T-helper 17 cell (primary cell): ENCODE measurements at regions not wholly inside any gene's neighbourhood (a gene's known extent, or its start where the extent isn't known, plus 50 kb on each side); places are given as distances from the start of the nearest gene placed in this dataset.
"Not testable (repeated sequence)": the region's sequence is repeated elsewhere in the genome, so short reads cannot be mapped to it uniquely, and the experiment has no call there.

Experiments
- ATAC-seq: fragments of 150-1000 bp; cut with Tn5 transposase; 2 replicates; pipeline ENCODE4 v1.10.0; 2021; ENCODE audit warnings: mild to moderate bottlenecking, moderate library complexity
- DNase-seq, 3 donors: peaks; one replicate each; pipeline versions ENCODE4 v3.0.0 to v3.0.0-alpha.2; 2020 to 2021
- H3K9me3 ChIP-seq: one replicate; pipeline ENCODE4 v1.7.0; 2013; ENCODE audit warnings: low read length, mild to moderate bottlenecking; ENCODE audit not compliant: control insufficient read depth, poor library complexity, severe bottlenecking
- H3K27ac Mint-ChIP-seq: one replicate; pipeline ENCODE4 v1.8.0; 2022; ENCODE audit warnings: mild to moderate bottlenecking, moderate library complexity, mixed read lengths
- H3K27me3 Mint-ChIP-seq: one replicate; pipeline ENCODE4 v1.8.0; 2022; ENCODE audit warnings: mixed read lengths
- H3K36me3 Mint-ChIP-seq: one replicate; pipeline ENCODE4 v1.8.0; 2022; ENCODE audit warnings: low read depth, mixed read lengths
- H3K4me1 Mint-ChIP-seq: one replicate; pipeline ENCODE4 v1.8.0; 2022; ENCODE audit warnings: mild to moderate bottlenecking, mixed read lengths
- H3K4me3 Mint-ChIP-seq: one replicate; pipeline ENCODE4 v1.8.0; 2022; ENCODE audit warnings: mild to moderate bottlenecking, moderate library complexity, mixed read lengths

- Mint-ChIP-seq H3K36me3 (peaks cover 2% of the 10 kb centered on the region), H3K27ac (no peak overlapping the region), H3K4me1 (peaks cover 6% of the 10 kb centered on the region), H3K27me3 (peaks cover 30% of the 10 kb centered on the region), H3K4me3 (no peak overlapping the region)
- no peak for ATAC-seq
- H3K9me3 ChIP-seq: no peaks in the 10 kb centered on the region
- no peak for DNase-seq
These were observed 177.9 kb downstream of the RPS24 start for GRCh38 chr10:78211561-78212051.

GRCh38 chr10:78212060-78212785 is 178.6 kb downstream of the RPS24 start:
- ATAC-seq (no peak), DNase-seq (no peak)
- Mint-ChIP-seq H3K27ac (no peak overlapping the region), H3K4me3 (no peak overlapping the region), H3K36me3 (peaks cover 2% of the 10 kb centered on the region), H3K27me3 (peaks cover 36% of the 10 kb centered on the region), H3K4me1 (peaks cover 4% of the 10 kb centered on the region)
- no peaks in the 10 kb centered on the region for H3K9me3 ChIP-seq

GRCh38 chr10:78212786-78213175 is 179.1 kb downstream of the RPS24 start:
- no peaks in the 10 kb centered on the region for H3K9me3 ChIP-seq
- Mint-ChIP-seq H3K36me3 (peaks cover 2% of the 10 kb centered on the region), H3K27ac (no peak overlapping the region), H3K4me1 (peaks cover 4% of the 10 kb centered on the region), H3K4me3 (no peak overlapping the region), H3K27me3 (peaks cover 42% of the 10 kb centered on the region)
- no peak for ATAC-seq
- no peak for DNase-seq

- Mint-ChIP-seq H3K4me1 (peaks cover 4% of the 10 kb centered on the region), H3K27ac (no peak overlapping the region), H3K4me3 (no peak overlapping the region), H3K27me3 (peaks cover 61% of the 10 kb centered on the region), H3K36me3 (peaks cover 2% of the 10 kb centered on the region)
- no peaks in the 10 kb centered on the region for H3K9me3 ChIP-seq
- DNase-seq (no peak), ATAC-seq (no peak)
These were observed 181.3 kb downstream of the RPS24 start for GRCh38 chr10:78214955-78215354.

GRCh38 chr10:78215645-78216044 is 182.0 kb downstream of the RPS24 start:
- Mint-ChIP-seq H3K27ac (no peak overlapping the region), H3K4me1 (peaks cover 4% of the 10 kb centered on the region), H3K36me3 (peaks cover 2% of the 10 kb centered on the region), H3K27me3 (peaks cover 68% of the 10 kb centered on the region), H3K4me3 (no peak overlapping the region)
- DNase-seq (no peak), ATAC-seq (no peak)
- H3K9me3 ChIP-seq: no peaks in the 10 kb centered on the region

GRCh38 chr10:78217336-78217735 is 183.7 kb downstream of the RPS24 start:
- Mint-ChIP-seq H3K36me3 (peaks cover 2% of the 10 kb centered on the region), H3K27ac (no peak overlapping the region), H3K27me3 (peaks cover 73% of the 10 kb centered on the region), H3K4me1 (peaks cover 2% of the 10 kb centered on the region), H3K4me3 (no peak overlapping the region)
- no peaks in the 10 kb centered on the region for H3K9me3 ChIP-seq
- ATAC-seq (no peak), DNase-seq (no peak)

GRCh38 chr10:78218798-78219490 is 185.3 kb downstream of the RPS24 start:
- no peaks in the 10 kb centered on the region for H3K9me3 ChIP-seq
- Mint-ChIP-seq H3K27me3 (peaks cover 85% of the 10 kb centered on the region), H3K4me1 (peaks cover 2% of the 10 kb centered on the region), H3K27ac (no peak overlapping the region), H3K4me3 (no peak overlapping the region), H3K36me3 (peaks cover 2% of the 10 kb centered on the region)
- DNase-seq (no peak), ATAC-seq (no peak)

- not testable (repeated sequence) for H3K4me3 Mint-ChIP-seq, H3K4me1 Mint-ChIP-seq, H3K36me3 Mint-ChIP-seq, DNase-seq, H3K9me3 ChIP-seq, H3K27ac Mint-ChIP-seq, ATAC-seq
- H3K27me3 Mint-ChIP-seq: peaks cover 83% of the 10 kb centered on the region
These were observed 185.9 kb downstream of the RPS24 start for GRCh38 chr10:78219568-78219967.

- no peaks in the 10 kb centered on the region for H3K36me3 Mint-ChIP-seq
- DNase-seq: no peak
- H3K27ac Mint-ChIP-seq: no peak overlapping the region
- no peaks in the 10 kb centered on the region for H3K9me3 ChIP-seq
- H3K4me3 Mint-ChIP-seq: no peak overlapping the region
- H3K4me1 Mint-ChIP-seq: no peaks in the 10 kb centered on the region
- H3K27me3 Mint-ChIP-seq: peaks cover 77% of the 10 kb centered on the region
- no peak for ATAC-seq
These were observed 187.1 kb downstream of the RPS24 start for GRCh38 chr10:78220781-78221180.

- no peaks in the 10 kb centered on the region for H3K36me3 Mint-ChIP-seq
- no peak overlapping the region for H3K27ac Mint-ChIP-seq
- DNase-seq: no peak
- no peak overlapping the region for H3K4me3 Mint-ChIP-seq
- no peaks in the 10 kb centered on the region for H3K4me1 Mint-ChIP-seq
- ATAC-seq: no peak
- peaks cover 69% of the 10 kb centered on the region for H3K27me3 Mint-ChIP-seq
- no peaks in the 10 kb centered on the region for H3K9me3 ChIP-seq
These were observed 188.6 kb downstream of the RPS24 start for GRCh38 chr10:78222096-78222790.

- Mint-ChIP-seq H3K4me1 (no peaks in the 10 kb centered on the region), H3K27ac (no peak overlapping the region), H3K27me3 (peaks cover 68% of the 10 kb centered on the region), H3K36me3 (no peaks in the 10 kb centered on the region), H3K4me3 (no peak overlapping the region)
- ATAC-seq (no peak), DNase-seq (no peak)
- no peaks in the 10 kb centered on the region for H3K9me3 ChIP-seq
These were observed 189.4 kb downstream of the RPS24 start for GRCh38 chr10:78223088-78223487.

GRCh38 chr10:78224602-78225001 is 190.9 kb downstream of the RPS24 start:
- ATAC-seq: no peak
- Mint-ChIP-seq H3K36me3 (no peaks in the 10 kb centered on the region), H3K4me1 (peaks cover 2% of the 10 kb centered on the region), H3K27me3 (peaks cover 60% of the 10 kb centered on the region), H3K4me3 (no peak overlapping the region), H3K27ac (no peak overlapping the region)
- H3K9me3 ChIP-seq: no peaks in the 10 kb centered on the region
- DNase-seq: no peak

GRCh38 chr10:78225594-78225993 is 191.9 kb downstream of the RPS24 start:
- ATAC-seq (no peak), DNase-seq (no peak)
- H3K27ac Mint-ChIP-seq: no peak overlapping the region
- peaks cover 2% of the 10 kb centered on the region for H3K4me1 Mint-ChIP-seq
- peaks cover 2% of the 10 kb centered on the region for H3K36me3 Mint-ChIP-seq
- H3K4me3 Mint-ChIP-seq: no peak overlapping the region
- no peaks in the 10 kb centered on the region for H3K9me3 ChIP-seq
- H3K27me3 Mint-ChIP-seq: peaks cover 52% of the 10 kb centered on the region
